HG03139 (cell line): ENCODE measurements at regions not wholly inside any gene's neighbourhood (a gene's known extent, or its start where the extent isn't known, plus 50 kb on each side); places are given as distances from the start of the nearest gene placed in this dataset.
"Not testable (repeated sequence)": the region's sequence is repeated elsewhere in the genome, so short reads cannot be mapped to it uniquely, and the experiment has no call there.

Experiments used
- ATAC-seq: cut with Tn5 transposase; IDR thresholded peaks from one replicate; pipeline ENCODE4 v1.9.1; 2021; ENCODE audit not compliant: unreplicated experiment

GRCh38 chr2:128413718-128414341 lies 95.2 kb upstream of the HS6ST1 start:
- no peak for ATAC-seq

GRCh38 chr2:128414351-128414750 lies 95.7 kb upstream of the HS6ST1 start:
- ATAC-seq: no peak

GRCh38 chr2:128414946-128415778 lies 96.5 kb upstream of the HS6ST1 start:
- no peak for ATAC-seq

- ATAC-seq: no peak
Measured at GRCh38 chr2:128415779-128416061, 97.1 kb upstream of the HS6ST1 start.

- no peak for ATAC-seq
Measured at GRCh38 chr2:128416109-128416785, 97.6 kb upstream of the HS6ST1 start.

- ATAC-seq: no peak
Measured at GRCh38 chr2:128416806-128417205, 98.1 kb upstream of the HS6ST1 start.

GRCh38 chr2:128417264-128417663 lies 98.6 kb upstream of the HS6ST1 start:
- not testable (repeated sequence) for ATAC-seq

- ATAC-seq: no peak
Measured at GRCh38 chr2:128420131-128420530, 101.5 kb upstream of the HS6ST1 start.

GRCh38 chr2:128420776-128421175 lies 102.1 kb upstream of the HS6ST1 start:
- no peak for ATAC-seq

- ATAC-seq: no peak
Measured at GRCh38 chr2:128421286-128421685, 102.6 kb upstream of the HS6ST1 start.

GRCh38 chr2:128421861-128422311 lies 103.2 kb upstream of the HS6ST1 start:
- ATAC-seq: no peak

GRCh38 chr2:128422571-128422970 lies 103.9 kb upstream of the HS6ST1 start:
- ATAC-seq: no peak

- no peak for ATAC-seq
Measured at GRCh38 chr2:128423788-128424165, 105.1 kb upstream of the HS6ST1 start.

GRCh38 chr2:128424406-128425171 lies 105.9 kb upstream of the HS6ST1 start:
- no peak for ATAC-seq

- no peak for ATAC-seq
Measured at GRCh38 chr2:128425216-128425615, 106.5 kb upstream of the HS6ST1 start.

- ATAC-seq: no peak
Measured at GRCh38 chr2:128425731-128426620, 107.3 kb upstream of the HS6ST1 start.

GRCh38 chr2:128427413-128427755 lies 108.7 kb upstream of the HS6ST1 start:
- no peak for ATAC-seq

- no peak for ATAC-seq
Measured at GRCh38 chr2:128428415-128428814, 109.7 kb upstream of the HS6ST1 start.

- no peak for ATAC-seq
Measured at GRCh38 chr2:128432423-128432822, 113.8 kb upstream of the HS6ST1 start.

- no peak for ATAC-seq
Measured at GRCh38 chr2:128433911-128434550, 115.4 kb upstream of the HS6ST1 start.
